H1 (cell line): ENCODE measurements at regions not wholly inside any gene's neighbourhood (a gene's known extent, or its start where the extent isn't known, plus 50 kb on each side); places are given as distances from the start of the nearest gene placed in this dataset.

Experiments used
- CTCF ChIA-PET: fragments of 300-600 bp; sonication (Branson Sonifier 250); formaldehyde crosslinking; loops from one replicate; lab custom pipeline; 2021; ENCODE audit not compliant: partially characterized antibody; lab: Charles Lee
- POLR2A ChIA-PET: fragments of 300-600 bp; sonication (Branson Sonifier 250); formaldehyde crosslinking; loops from one replicate; lab custom pipeline; 2021; ENCODE audit warnings: inconsistent platforms; ENCODE audit not compliant: partially characterized antibody; lab: Charles Lee
- DNase-seq, 2 experiments: peaks; one replicate each; pipeline versions ENCODE4 v3.0.0 to v3.0.0-alpha.2; 2010 to 2022; ENCODE audit warnings: low spot score in 2 of 2, low read depth in 1 of 2, mixed read lengths in 1 of 2
- FAIRE-seq: peaks from 2 replicates; lab custom pipeline; 2011; peaks lifted over from hg19 to GRCh38; lab: Jason Lieb, UNC
- H2AFZ ChIP-seq: 2 replicates; pipeline ENCODE4 v1.8.1; 2012; ENCODE audit warnings: low read length, inconsistent platforms
- H2AK5ac ChIP-seq: 2 replicates; pipeline ENCODE4 v1.6.1; 2013; ENCODE audit warnings: low read depth, low read length
- H2BK120ac ChIP-seq: replicated peaks from 2 replicates; pipeline ENCODE3; 2013; ENCODE audit warnings: low read depth, low read length, inconsistent platforms
- H2BK12ac ChIP-seq: 2 replicates; pipeline ENCODE4 v1.6.1; 2013; ENCODE audit warnings: low read depth, low read length
- H2BK15ac ChIP-seq: 2 replicates; pipeline ENCODE4 v1.6.1; 2013; ENCODE audit warnings: low read length
- H2BK20ac ChIP-seq: 2 replicates; pipeline ENCODE4 v1.6.1; 2013; ENCODE audit warnings: low read length
- H2BK5ac ChIP-seq: 2 replicates; pipeline ENCODE4 v1.6.1; 2013; ENCODE audit warnings: low read depth, low read length
- H3K14ac ChIP-seq: 2 replicates; pipeline ENCODE4 v1.6.1; 2013; ENCODE audit warnings: inconsistent platforms; ENCODE audit not compliant: insufficient read length
- H3K18ac ChIP-seq: 2 replicates; pipeline ENCODE4 v1.6.1; 2013; ENCODE audit warnings: low read length; ENCODE audit errors: extremely low read depth
- H3K23ac ChIP-seq: 2 replicates; pipeline ENCODE4 v1.6.1; 2013; ENCODE audit warnings: inconsistent platforms; ENCODE audit not compliant: insufficient read length
- H3K23me2 ChIP-seq: 2 replicates; pipeline ENCODE4 v1.6.1; 2013; ENCODE audit warnings: low read depth, low read length
- H3K27ac ChIP-seq: 2 replicates; pipeline ENCODE4 v1.6.1; 2011; ENCODE audit warnings: low read depth, low read length, inconsistent platforms
- H3K27me3 ChIP-seq, 4 experiments: replicated peaks in 1 of 4; 1 replicate in 1 of 4; 2 replicates in 3 of 4; pipeline versions ENCODE4 v1.6.1 to v1.8.1; 2011 to 2013; ENCODE audit warnings: low read length in 3 of 4, mild to moderate bottlenecking in 3 of 4, inconsistent platforms in 2 of 4, mixed read lengths in 2 of 4, moderate library complexity in 1 of 4; ENCODE audit not compliant: control insufficient read depth in 3 of 4, insufficient read depth in 3 of 4; ENCODE audit errors: extremely low read depth in 1 of 4
- H3K36me3 ChIP-seq, 4 experiments: 2 replicates each; pipeline versions ENCODE4 v1.6.1 to v1.8.1; 2011 to 2013; ENCODE audit warnings: mild to moderate bottlenecking in 4 of 4, low read length in 3 of 4, moderate library complexity in 2 of 4, control low read depth in 1 of 4, inconsistent platforms in 1 of 4; ENCODE audit not compliant: insufficient read depth in 4 of 4, control insufficient read depth in 2 of 4
- H3K4ac ChIP-seq: replicated peaks from 2 replicates; pipeline ENCODE3; 2013; ENCODE audit warnings: low read length, low read depth, mixed read lengths, inconsistent platforms; ENCODE audit not compliant: insufficient read length
- H3K4me1 ChIP-seq, 4 experiments: replicated peaks in 1 of 4; 1 replicate in 1 of 4; 2 replicates in 3 of 4; pipeline versions ENCODE4 v1.6.1 to v1.8.1; 2011 to 2013; ENCODE audit warnings: low read length in 3 of 4, inconsistent platforms in 2 of 4, mixed read lengths in 1 of 4; ENCODE audit not compliant: insufficient read depth in 4 of 4, control insufficient read depth in 3 of 4
- H3K4me2 ChIP-seq, 2 experiments: 2 replicates each; pipeline versions ENCODE4 v1.6.1 to v1.8.1; 2011 to 2013; ENCODE audit warnings: low read depth in 2 of 2, low read length in 2 of 2, control low read depth in 1 of 2, inconsistent platforms in 1 of 2, mild to moderate bottlenecking in 1 of 2; ENCODE audit not compliant: insufficient read depth in 1 of 2
- H3K4me3 ChIP-seq, 4 experiments: fragments of 200-600, 300-600 bp in 1 of 4; sonication (generic), shearing (Covaris generic), sonication (Bioruptor Twin) in 1 of 4; 2 replicates each; pipeline versions ENCODE4 v1.5.1 to v1.8.1; 2011 to 2016; ENCODE audit warnings: low read length in 4 of 4, low read depth in 3 of 4, control low read depth in 2 of 4, inconsistent platforms in 2 of 4, mild to moderate bottlenecking in 2 of 4, mixed read lengths in 1 of 4, moderate library complexity in 1 of 4; ENCODE audit not compliant: insufficient read depth in 2 of 4; ENCODE audit errors: extremely low read depth in 1 of 4
- H3K56ac ChIP-seq: replicated peaks from 2 replicates; pipeline ENCODE3; 2013; ENCODE audit warnings: low read depth, mild to moderate bottlenecking, mixed read lengths, low read length, inconsistent platforms; ENCODE audit not compliant: insufficient read length
- H3K79me1 ChIP-seq: 2 replicates; pipeline ENCODE4 v1.6.1; 2013; ENCODE audit warnings: low read depth, low read length, control low read depth
- H3K79me2 ChIP-seq, 2 experiments: 2 replicates each; pipeline versions ENCODE4 v1.6.1 to v1.8.1; 2012 to 2013; ENCODE audit warnings: low read length in 2 of 2, mild to moderate bottlenecking in 2 of 2, inconsistent platforms in 1 of 2; ENCODE audit not compliant: insufficient read depth in 2 of 2, control insufficient read depth in 1 of 2
- H3K9ac ChIP-seq, 4 experiments: replicated peaks in 1 of 4; 1 replicate in 1 of 4; 2 replicates in 3 of 4; pipeline versions ENCODE4 v1.6.1 to v1.8.1; 2011 to 2013; ENCODE audit warnings: low read depth in 3 of 4, low read length in 3 of 4, control low read depth in 2 of 4, mild to moderate bottlenecking in 2 of 4, moderate library complexity in 2 of 4, inconsistent platforms in 1 of 4; ENCODE audit errors: extremely low read depth in 1 of 4
- H3K9me3 ChIP-seq, 2 experiments: 2 replicates each; pipeline versions ENCODE4 v1.6.1 to v1.8.1; 2012 to 2013; ENCODE audit warnings: mild to moderate bottlenecking in 2 of 2, moderate library complexity in 2 of 2, control low read depth in 1 of 2, inconsistent platforms in 1 of 2, low read depth in 1 of 2, low read length in 1 of 2, mixed read lengths in 1 of 2; ENCODE audit not compliant: insufficient read depth in 2 of 2
- H4K20me1 ChIP-seq, 2 experiments: replicated peaks in 1 of 2; 2 replicates each; pipeline versions ENCODE3 to v1.8.1; 2011 to 2013; ENCODE audit warnings: inconsistent platforms in 2 of 2, low read length in 2 of 2, mild to moderate bottlenecking in 1 of 2; ENCODE audit not compliant: insufficient read depth in 2 of 2, control insufficient read depth in 1 of 2
- H4K5ac ChIP-seq: 2 replicates; pipeline ENCODE4 v1.6.1; 2013; ENCODE audit warnings: low read length, low read depth, mixed read lengths, inconsistent platforms; ENCODE audit not compliant: insufficient read length
- H4K8ac ChIP-seq: 2 replicates; pipeline ENCODE4 v1.8.0; 2013; ENCODE audit warnings: mild to moderate bottlenecking, moderate library complexity, low read length, inconsistent platforms; ENCODE audit not compliant: insufficient read depth; ENCODE audit errors: extremely low read depth
- H4K91ac ChIP-seq: replicated peaks from 2 replicates; pipeline ENCODE3; 2013; ENCODE audit warnings: low read length, mixed read lengths, inconsistent platforms; ENCODE audit not compliant: insufficient read length
- BACH1 ChIP-seq: IDR thresholded peaks from 2 replicates; pipeline ENCODE4 v1.6.1; 2012; ENCODE audit warnings: low read length, improper control_type of control experiment
- CREB1 ChIP-seq: IDR thresholded peaks from 2 replicates; pipeline ENCODE4 v1.6.1; 2012; ENCODE audit warnings: inconsistent platforms
- CTBP2 ChIP-seq: IDR thresholded peaks from 2 replicates; pipeline ENCODE4 v1.7.0; 2011; ENCODE audit warnings: borderline replicate concordance, mild to moderate bottlenecking, moderate library complexity, mixed read lengths, low read length; ENCODE audit not compliant: insufficient read depth, insufficient read length
- EZH2 ChIP-seq: fragments of 200-600 bp; sonication (generic); IDR thresholded peaks from 2 replicates; pipeline ENCODE4 v1.7.1; 2012; ENCODE audit warnings: low read depth, mild to moderate bottlenecking, moderate library complexity, low read length, inconsistent platforms; ENCODE audit not compliant: severe bottlenecking
- KDM1A ChIP-seq: fragments of 200-600, 300-600 bp; sonication (generic); IDR thresholded peaks from 2 replicates; pipeline ENCODE4 v1.7.1; 2016; ENCODE audit warnings: mild to moderate bottlenecking, low read length, borderline replicate concordance
- NANOG ChIP-seq: IDR thresholded peaks from 2 replicates; pipeline ENCODE4 v1.6.1; 2011; ENCODE audit warnings: low read length, low read depth, mild to moderate bottlenecking, inconsistent platforms; ENCODE audit not compliant: insufficient read depth, poor library complexity, severe bottlenecking
- PHF8 ChIP-seq: fragments of 200-600 bp; sonication (generic); conservative IDR thresholded peaks from 2 replicates; pipeline ENCODE4 v1.7.1; 2012; ENCODE audit warnings: low read depth, mild to moderate bottlenecking, inconsistent platforms, low read length, moderate library complexity
- POLR2A ChIP-seq, 2 experiments: IDR thresholded peaks; 1 replicate in 1 of 2; 2 replicates in 1 of 2; pipeline ENCODE4 v1.6.1; 2011; ENCODE audit warnings: low read depth in 2 of 2, low read length in 2 of 2, mild to moderate bottlenecking in 2 of 2; ENCODE audit errors: control extremely low read depth in 1 of 2
- RXRA ChIP-seq: IDR thresholded peaks from 2 replicates; pipeline ENCODE4 v1.6.1; 2011; ENCODE audit warnings: low read depth, mild to moderate bottlenecking, low read length, moderate library complexity; ENCODE audit not compliant: insufficient read depth
- SIRT6 ChIP-seq: IDR thresholded peaks from one replicate; pipeline ENCODE4 v1.7.1; 2012; ENCODE audit warnings: low read length, inconsistent platforms
- SP2 ChIP-seq: IDR thresholded peaks from 2 replicates; pipeline ENCODE4 v1.6.1; 2012; ENCODE audit warnings: mild to moderate bottlenecking, low read length, inconsistent platforms
- YY1 ChIP-seq: IDR thresholded peaks from 2 replicates; pipeline ENCODE4 v1.6.1; 2011; ENCODE audit warnings: low read depth, mild to moderate bottlenecking, low read length
- WGBS, 2 experiments: shearing (Covaris generic) in 1 of 2; methylation state at CpG; one replicate each; pipeline versions ENCODE4 v1.1.6 to v1.1.7; 2013 to 2015; ENCODE audit warnings: low lambda C conversion rate in 2 of 2, mixed read lengths in 2 of 2, inconsistent platforms in 1 of 2, low coverage in 1 of 2, missing lambda C conversion rate in 1 of 2; ENCODE audit not compliant: insufficient replicate concordance in 2 of 2, insufficient coverage in 1 of 2, insufficient read length in 1 of 2; ENCODE audit errors: extremely low coverage in 1 of 2, missing lambda C conversion rate in 1 of 2; 5-methylcytosine and 5-hydroxymethylcytosine counted together
- TF ChIP-seq, protein P1 (sequence below): IDR thresholded peaks from 2 replicates; pipeline ENCODE4 v1.6.1; 2012; ENCODE audit warnings: low read length, inconsistent platforms

DNA sequence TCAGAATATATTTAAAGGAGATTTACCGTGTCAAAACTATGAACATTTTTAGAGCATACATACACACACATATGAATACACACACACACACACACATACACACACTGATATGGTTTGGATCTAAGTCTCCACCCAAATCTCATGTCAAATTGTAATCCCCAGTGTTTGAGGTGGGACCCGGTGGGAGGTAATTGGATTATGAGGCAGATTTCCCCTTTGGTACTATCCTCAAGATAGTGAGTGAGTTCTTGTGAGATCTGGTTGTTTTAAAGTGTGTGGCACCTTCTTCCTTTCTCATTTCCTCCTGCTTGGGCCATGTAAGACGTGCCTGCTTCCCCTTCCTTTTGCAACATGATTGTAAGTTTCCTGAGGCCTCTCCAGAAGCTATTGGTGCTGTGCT, 515.0 kb upstream of the ZMIZ1 start:
- Histone ChIP-seq H3K4me2 (no peak overlapping the region), H4K8ac (no peak overlapping the region), H4K91ac (no peak overlapping the region), H3K23me2 (no peaks in the 10 kb centered on the region), H2AK5ac (no peak overlapping the region), H2BK120ac (no peak overlapping the region), H2AFZ (no peak overlapping the region), H2BK12ac (no peak overlapping the region), H3K14ac (no peak overlapping the region), H3K36me3 (no peaks in the 10 kb centered on the region), H3K79me1 (no peaks in the 10 kb centered on the region), H2BK20ac (no peak overlapping the region), H2BK15ac (no peak overlapping the region), H3K56ac (no peak overlapping the region), H3K4me3 (no peak overlapping the region), H2BK5ac (no peak overlapping the region), H3K23ac (no peak overlapping the region), H3K4ac (no peak overlapping the region), H3K9ac (no peak overlapping the region), H3K9me3 (no peaks in the 10 kb centered on the region), H3K27me3 (peaks cover 0 to 3% (median 0%) of the 10 kb centered on the region in 4 experiments; a peak in 1 of 7 replicates), H3K79me2 (no peaks in the 10 kb centered on the region), H3K27ac (no peak overlapping the region), H4K20me1 (no peaks in the 10 kb centered on the region), H3K18ac (no peak overlapping the region), H4K5ac (no peak overlapping the region), H3K4me1 (peaks cover 18 to 23% (median 21%) of the 10 kb centered on the region in 4 experiments)
- TF ChIP-seq, protein P1, sequence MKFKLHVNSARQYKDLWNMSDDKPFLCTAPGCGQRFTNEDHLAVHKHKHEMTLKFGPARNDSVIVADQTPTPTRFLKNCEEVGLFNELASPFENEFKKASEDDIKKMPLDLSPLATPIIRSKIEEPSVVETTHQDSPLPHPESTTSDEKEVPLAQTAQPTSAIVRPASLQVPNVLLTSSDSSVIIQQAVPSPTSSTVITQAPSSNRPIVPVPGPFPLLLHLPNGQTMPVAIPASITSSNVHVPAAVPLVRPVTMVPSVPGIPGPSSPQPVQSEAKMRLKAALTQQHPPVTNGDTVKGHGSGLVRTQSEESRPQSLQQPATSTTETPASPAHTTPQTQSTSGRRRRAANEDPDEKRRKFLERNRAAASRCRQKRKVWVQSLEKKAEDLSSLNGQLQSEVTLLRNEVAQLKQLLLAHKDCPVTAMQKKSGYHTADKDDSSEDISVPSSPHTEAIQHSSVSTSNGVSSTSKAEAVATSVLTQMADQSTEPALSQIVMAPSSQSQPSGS, result no peak
- TF ChIP-seq BACH1 (no peak), SP2 (no peak), NANOG (no peak), POLR2A (IDR thresholded peaks at IDR 0.05; ENCODE audit: control extremely low read depth in 1 of 2, low read depth in 2 of 2, low read length in 2 of 2) (no peak), CTBP2 (no peak), CREB1 (no peak), RXRA (no peak), SIRT6 (no peak), YY1 (no peak), PHF8 (no peak), KDM1A (no peak), EZH2 (no peak)
- ChIA-PET CTCF (interaction anchor here (0.7 to 2.3 kb wide), 3 partner anchors 12 to 512 kb away, joined by 3 to 6 read pairs (median 4); no protein-coding TSS in a partner anchor), POLR2A (no interaction called here)
- WGBS, 2 experiments, result 91% methylated on average over 3 of the region's 3 CpGs; no CpG with 5 or more reads in 1 of the 2 experiments
- no peak for DNase-seq
- FAIRE-seq, result no peak
